Stimulated activated CD8-positive, alpha-beta memory T cell treated with anti-CD3 and anti-CD28 coated beads, Interleukin-4, amount 100 ng/mL, for 48 hours (primary cell): ENCODE measurements at regions not wholly inside any gene's neighbourhood (a gene's known extent, or its start where the extent isn't known, plus 50 kb on each side); places are given as distances from the start of the nearest gene placed in this dataset.
A peak's percentile ranks its signal among the peaks of the same experiment; 100 is the strongest.

Experiments
- DNase-seq: peaks from one replicate; pipeline ENCODE4 v3.0.0-alpha.2; 2020

- DNase-seq, result no peak
These were observed 178.3 kb downstream of the EMP1 start for GRCh38 chr12:13374793-13375192.

GRCh38 chr12:13373803-13374202 is 177.3 kb downstream of the EMP1 start:
- DNase-seq, result no peak

- no peak for DNase-seq
These were observed 176.6 kb downstream of the EMP1 start for GRCh38 chr12:13373131-13373530.

- no peak for DNase-seq
These were observed 175.9 kb downstream of the EMP1 start for GRCh38 chr12:13372386-13372785.

- no peak for DNase-seq
These were observed 175.3 kb downstream of the EMP1 start for GRCh38 chr12:13371797-13372196.

DNA sequence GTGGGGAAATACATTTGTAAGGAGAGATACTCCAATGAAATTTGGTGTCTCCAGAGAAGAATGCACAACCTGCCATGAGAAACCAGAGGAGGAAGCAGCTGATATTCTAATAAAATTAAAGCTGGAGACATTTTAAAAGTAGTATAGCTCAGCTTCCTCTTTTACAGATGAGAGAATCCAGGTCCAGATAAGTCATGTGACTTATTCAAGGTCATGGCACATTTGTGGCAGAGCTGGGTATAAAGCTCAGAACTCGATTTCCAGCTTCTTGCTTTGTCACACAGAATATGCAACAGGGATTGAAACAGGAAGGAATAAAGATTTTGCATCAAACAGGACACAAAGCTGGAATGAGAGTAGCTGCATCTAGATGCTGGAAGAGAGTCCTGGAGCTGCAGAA is 174.8 kb downstream of the EMP1 start:
- DNase-seq, result no peak

DNA sequence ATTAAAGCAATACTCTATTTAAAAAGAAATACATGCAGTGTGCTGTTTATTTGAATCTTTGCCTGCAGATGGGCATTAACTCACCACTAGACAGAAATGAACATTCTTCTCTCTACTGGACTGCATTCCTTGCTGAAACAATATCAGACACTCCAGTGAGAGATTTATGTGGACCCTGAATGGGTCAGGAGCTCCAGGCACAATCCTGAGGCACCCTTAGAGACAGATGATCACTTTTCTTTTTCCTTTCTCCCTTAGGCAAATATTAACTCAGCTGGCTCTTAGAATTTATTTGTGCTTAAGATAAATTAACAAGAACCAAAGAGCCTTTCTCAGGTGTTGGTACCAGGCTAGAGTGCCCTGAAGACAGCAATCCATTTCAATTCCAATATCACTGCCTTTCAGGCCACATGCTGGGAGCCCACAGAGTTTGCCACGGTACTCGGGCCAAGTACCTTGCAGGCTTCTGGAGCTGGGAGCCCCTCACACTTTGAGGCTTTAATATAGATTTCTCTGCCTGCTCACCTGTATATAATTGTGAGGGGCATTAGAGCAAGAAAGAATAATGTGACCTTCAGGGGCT is 173.0 kb downstream of the EMP1 start:
- no peak for DNase-seq

DNA sequence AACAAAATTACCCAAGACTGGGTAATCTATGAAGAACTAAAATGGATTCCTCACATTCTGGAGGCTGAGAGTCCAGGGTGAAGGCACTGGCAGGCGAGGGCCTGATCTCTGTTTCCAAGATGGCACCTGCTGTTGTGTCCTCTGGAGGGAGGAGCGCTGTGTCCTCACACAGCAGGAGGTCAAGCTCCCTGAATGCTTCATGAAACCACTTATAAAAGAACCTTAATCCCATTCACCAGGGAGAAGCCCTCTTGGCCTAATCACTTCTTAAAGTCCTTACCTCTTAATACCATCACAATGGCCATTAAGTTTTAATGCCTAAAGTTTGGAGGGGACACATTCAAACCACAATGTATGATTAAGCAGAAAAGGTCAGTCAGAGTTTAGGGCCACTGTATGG is 172.4 kb downstream of the EMP1 start:
- no peak for DNase-seq

DNA sequence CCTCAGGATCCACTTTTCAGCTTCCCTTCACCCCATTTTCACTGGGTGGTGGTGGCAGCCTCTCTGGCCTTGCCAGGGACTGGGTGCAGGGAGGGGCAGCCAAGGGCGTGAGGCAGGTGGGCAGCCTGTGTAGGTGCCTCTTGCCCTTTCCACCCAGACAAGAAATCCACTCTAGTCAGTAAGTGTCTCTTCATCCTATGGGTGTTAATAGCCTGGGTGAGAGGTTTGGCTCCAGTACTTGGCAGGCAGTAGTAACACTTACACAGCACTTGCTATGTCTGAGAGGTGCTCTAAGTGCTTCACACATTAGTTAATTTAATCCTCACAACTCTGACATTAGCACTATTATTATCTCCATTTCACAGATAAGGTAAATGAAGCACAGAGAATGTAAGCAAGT is 171.9 kb downstream of the EMP1 start:
- DNase-seq, result no peak

- no peak for DNase-seq
These were observed 171.4 kb downstream of the EMP1 start for GRCh38 chr12:13367973-13368372.

DNA sequence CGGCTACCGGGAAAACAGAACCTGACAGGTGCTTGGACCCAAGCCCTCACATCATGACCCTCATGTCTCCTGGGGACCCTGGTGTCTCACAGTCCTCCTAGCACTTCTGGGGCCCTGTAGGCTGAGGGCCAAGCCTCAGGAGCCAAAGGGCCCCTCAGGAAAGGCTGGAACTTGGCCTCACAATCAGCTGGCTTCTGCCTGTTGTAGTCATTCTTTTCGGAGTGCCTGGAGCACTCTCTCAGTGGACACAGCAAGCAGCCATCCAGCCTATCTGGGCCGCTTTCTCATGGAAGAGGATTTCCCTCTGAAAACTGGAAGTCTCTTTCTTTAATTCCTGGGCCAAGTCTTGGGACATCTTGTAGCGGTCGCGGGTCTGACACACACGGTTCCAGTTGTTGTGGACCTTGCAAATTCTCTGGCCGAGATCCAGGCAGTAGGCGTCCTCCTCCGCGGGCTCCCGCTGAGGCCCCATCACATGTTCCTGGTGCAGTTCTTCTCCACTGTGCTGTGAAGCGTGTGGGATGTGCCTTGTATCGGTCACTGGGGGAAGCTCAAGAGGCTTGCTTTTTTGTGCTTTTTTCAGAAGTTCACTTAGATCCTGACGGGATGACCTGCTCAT is 169.3 kb downstream of the EMP1 start:
- DNase-seq, result no peak

DNA sequence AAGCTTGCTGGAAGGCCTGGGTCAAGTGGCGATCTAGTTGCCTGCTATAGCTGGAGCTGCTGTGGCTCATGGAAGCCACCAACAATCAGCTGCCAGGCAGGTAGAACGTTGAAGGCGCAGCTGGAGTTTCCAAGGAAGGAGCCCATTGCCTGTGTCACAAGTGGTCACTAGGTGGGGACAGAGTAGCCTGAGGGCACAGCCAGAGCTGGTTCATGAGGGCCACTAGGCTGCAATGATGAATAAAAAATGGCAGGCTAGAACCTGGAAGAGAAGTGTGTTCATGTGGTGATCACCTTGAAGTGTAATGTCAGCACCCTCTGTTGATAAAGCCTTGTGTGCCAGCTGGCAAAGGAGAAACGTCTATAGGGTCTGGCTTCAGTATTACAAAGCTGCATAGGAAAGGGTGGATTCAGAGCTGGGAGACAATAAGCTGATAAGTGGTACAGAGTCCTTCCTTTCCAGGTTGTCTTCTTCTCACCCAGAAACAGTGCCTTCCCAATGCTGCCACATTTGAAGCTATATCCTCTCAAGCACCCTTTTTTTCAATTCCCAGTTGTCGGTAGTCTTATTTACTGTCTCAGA is 165.8 kb downstream of the EMP1 start:
- peak; percentile 71 for DNase-seq

DNA sequence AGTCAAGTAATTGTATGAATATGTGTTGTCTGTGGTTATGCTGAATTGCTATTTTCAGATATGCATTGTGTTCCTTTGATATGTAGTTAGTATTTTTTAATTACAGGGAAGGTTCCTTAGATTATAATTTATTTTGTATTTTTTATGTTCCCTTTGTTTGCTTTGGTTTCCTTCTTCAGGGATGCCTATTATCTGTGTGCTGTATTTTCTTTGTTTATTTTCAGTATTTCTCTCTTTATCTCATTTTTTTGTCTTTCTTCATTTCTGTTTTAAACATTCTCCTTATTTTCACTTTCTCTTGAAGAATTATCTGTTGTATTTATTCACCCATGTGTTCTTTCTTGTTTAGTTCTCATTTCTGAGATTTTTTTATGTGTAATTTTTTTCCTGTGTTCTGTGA is 163.1 kb downstream of the EMP1 start:
- DNase-seq, result no peak

DNA sequence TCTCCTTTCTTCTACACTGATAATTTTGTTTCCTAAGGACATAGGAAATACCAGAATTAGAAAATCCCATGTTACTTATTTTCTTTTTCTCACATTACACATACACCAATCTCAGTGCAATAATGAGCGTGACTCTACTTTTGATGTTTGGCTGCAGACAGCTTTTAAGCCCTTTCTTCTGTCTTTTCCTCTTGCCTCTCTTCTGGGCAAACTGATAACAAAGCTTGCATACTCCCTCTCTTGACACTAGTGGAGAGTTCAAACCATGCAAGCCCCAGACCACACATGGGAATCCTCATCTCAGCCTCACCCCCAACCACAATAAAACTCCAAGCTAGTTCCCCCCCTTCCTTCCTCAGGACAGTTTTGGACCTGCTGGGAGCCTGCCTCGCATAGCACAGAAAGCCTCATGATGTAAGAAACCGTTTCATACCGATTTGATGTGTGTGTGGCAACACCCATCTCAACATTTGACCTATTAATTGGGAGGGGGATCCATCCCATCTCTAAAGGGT is 161.9 kb downstream of the EMP1 start:
- no peak for DNase-seq

DNA sequence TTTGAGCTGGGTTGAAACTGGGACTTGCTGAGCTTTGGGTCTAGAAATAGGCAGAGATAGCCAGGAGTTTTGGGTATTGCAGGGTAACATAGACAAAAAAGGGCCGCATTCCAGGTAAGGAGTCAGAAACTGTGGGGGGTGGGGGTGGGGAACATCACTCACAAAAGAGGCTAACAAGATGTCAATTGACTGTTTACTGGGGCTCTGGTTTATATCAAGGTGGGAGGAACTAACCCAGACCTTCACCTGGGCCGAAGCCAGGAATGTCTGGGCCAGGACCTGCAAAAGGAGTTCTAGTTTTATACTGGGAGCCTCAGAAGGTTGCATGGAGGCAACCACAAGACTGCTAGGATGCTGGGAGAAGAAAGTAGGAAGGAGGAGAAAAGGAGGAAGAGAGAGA is 154.4 kb downstream of the EMP1 start:
- DNase-seq, result no peak

DNA sequence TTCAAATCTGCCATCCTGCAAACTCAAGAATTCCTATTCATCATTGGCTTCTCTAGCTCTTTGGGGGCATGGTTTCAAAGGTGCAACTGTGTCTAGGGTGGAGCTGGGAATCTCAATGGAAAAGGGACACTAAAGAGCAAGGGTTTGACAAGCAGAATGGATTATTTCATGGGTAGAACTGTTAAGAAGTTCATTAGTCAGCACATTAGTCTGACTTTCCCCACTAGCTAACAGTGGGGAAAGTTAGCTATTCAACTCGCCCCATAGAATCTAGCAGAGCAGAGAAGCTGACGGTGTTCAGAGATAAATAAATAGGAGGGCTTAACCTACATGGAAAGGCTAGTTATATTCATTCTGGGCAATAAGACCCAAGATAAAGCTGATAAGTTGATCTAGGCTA is 153.9 kb downstream of the EMP1 start:
- no peak for DNase-seq

DNA sequence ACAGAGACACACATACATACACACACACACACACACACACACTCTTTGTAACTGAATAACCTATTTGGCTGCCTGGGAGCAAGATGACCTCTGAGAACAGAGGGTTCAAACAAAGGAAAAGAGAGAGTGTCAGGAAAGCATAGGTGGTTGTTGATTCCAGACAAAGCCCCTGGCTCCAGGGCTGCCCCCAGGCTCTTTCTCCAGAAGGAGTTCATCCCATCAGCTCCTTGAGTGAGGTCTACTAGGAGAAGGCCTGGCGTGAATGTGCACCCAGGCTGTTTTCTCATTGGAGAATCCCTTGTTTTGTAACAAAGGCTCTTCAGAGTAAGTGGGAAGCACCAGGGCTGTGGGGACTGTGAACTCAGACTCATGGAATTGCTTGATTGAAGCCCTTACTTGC is 151.9 kb downstream of the EMP1 start:
- DNase-seq, result no peak

DNA sequence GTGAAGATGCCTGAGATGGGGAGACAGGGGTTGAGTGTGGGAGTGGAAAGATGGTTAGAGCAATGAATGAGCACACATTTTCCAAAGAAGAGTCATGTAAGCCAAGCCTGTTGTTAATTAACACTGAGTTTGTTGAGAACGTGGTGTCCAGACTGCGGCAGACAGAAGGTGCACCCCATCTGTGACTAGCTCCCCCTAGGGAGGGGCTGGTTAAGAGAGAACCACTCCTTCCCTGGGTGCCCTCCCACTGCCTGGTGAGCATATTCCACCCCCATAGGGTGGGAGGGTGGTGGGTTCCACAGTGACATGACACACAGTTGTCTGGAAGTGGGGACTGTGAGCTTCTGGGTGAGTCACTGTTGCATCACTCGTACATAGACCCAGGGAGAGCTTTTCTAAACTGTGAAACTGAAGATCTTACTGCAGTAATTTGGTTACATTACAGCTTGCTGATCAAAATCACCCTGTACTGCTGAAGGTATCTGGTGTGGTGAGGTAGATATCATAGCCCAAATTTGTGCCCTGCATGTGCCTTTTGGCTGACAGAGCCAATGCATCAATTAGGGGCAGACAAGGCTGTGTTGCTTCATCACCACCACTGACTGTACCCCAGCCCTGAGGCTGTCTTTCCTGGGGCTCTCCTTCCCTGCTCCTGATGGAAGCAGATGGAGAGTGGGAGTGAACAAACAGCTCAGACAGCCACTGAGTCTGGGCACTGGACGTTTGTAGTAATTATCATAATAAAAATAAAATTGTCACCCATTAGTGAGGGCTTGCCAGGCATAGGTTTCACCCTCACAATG is 150.9 kb downstream of the EMP1 start:
- DNase-seq, result peak; percentile 77

DNA sequence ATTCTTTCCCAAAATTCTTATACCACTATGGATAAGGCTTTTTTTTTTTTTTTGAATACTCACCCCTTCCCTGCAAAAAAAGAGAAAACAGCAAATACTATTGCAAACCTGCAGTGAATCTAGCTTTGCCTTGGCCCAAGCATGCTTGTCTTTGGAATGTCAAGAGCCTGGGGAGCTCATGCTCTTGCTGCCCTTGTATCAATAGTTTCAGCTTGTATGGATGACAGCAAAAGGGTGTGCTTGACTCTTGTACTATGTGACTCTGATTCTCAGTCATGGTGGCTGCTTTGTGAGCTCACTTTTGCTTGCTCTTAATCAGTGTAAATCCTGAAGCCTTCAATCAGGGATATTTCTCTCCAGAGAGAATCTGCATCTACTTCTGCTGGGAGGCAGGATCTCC is 149.2 kb downstream of the EMP1 start:
- no peak for DNase-seq

DNA sequence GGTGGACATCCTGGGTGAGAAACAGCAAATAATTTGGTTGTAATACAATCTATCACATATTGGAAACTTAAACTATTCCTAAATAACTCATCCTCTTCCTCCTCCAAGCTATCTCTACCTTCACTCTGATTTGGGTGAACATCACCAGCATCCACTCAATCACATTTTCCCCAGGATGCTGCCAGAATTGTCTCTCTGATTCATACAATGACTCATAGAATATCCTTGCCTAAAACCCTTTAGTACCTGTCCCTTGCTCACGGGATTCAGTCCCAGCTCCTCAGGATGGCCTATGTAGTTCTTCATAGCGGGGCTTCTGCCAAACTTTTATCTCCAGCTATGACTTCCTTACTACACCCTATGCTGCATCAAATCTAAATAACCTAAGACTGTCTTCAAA is 146.8 kb downstream of the EMP1 start:
- no peak for DNase-seq

DNA sequence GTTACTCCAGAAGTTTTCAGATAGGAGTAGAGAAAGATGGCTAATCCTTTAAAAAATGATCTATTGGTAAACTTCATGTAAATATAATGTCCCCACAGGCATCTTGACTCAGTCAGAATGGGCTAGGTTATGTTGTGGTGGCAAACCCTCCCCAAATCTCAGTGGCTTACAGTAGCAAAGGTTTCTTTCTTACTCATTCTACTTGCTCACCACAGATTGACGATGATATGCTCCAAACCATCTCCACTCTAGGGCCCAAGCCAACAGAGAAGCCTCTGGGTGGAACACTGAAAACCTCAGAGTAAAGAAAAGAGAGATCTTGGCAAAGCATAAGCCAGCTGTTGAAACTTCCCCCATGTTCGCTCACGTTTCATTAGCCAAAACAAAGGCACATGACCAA is 146.4 kb downstream of the EMP1 start:
- peak; percentile 42 for DNase-seq

DNA sequence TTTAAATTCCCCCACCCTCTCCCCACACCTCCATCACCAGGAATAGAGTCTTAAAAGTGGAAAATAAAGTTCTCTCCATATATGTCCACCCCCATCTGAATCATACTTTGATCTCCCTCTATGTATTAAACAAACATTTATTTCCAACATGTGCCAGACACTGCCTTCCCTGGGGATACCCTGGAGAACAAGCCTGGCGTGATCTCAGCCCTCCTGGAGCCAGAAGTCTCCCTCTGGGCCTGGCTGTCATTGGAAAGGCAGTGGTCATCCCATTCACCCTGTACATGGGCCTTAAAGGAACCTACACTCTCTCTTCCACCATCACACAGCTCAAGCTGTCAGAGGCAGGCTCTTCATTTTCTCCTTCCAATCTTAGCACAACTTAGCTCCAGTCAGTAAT is 143.6 kb downstream of the EMP1 start:
- no peak for DNase-seq

- DNase-seq, result no peak
These were observed 143.0 kb downstream of the EMP1 start for GRCh38 chr12:13339538-13339937.

DNA sequence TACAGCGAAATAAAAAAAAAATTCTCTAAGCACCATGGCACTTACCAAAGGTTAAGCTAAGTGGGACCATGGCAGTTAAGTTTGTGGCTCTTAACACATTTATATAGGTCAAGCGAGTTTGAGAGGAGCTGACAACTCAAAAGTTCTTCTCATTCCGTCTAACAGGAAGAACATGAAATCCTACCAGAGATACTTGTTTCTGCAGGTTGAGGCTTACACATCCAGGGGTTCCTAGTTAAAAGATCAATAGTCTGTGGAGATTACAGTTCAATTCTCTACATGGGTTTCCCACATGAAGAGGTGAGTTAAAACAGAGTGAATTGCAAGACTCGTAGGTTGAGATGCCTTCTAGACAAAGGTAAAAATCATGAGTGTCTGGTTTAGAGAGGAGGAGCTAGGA is 142.6 kb downstream of the EMP1 start:
- DNase-seq, result no peak
